K562 (cell line): ENCODE measurements at regions not wholly inside any gene's neighbourhood (a gene's known extent, or its start where the extent isn't known, plus 50 kb on each side); places are given as distances from the start of the nearest gene placed in this dataset.

Experiments
- CTCF ChIP-seq, 3 experiments: IDR thresholded peaks in 2 of 3; conservative IDR thresholded peaks in 1 of 3; 2 replicates each; pipeline ENCODE4 v1.5.1; 2011 to 2012; ENCODE audit warnings: low read length in 3 of 3, mild to moderate bottlenecking in 3 of 3, control low read depth in 2 of 3, improper control_type of control experiment in 1 of 3, inconsistent platforms in 1 of 3, low read depth in 1 of 3, mixed read lengths in 1 of 3, moderate library complexity in 1 of 3; ENCODE audit not compliant: insufficient read depth in 2 of 3
- EHMT2 ChIP-seq: fragments of 450-650 bp; IDR thresholded peaks from 2 replicates; pipeline ENCODE4 v1.6.1; 2018; ENCODE audit warnings: antibody characterized with exemption
- SIX5 ChIP-seq, 2 experiments: IDR thresholded peaks; 2 replicates each; pipeline ENCODE4 v1.6.1; 2011; ENCODE audit warnings: low read length in 2 of 2, borderline replicate concordance in 1 of 2, low read depth in 1 of 2, mild to moderate bottlenecking in 1 of 2, moderate library complexity in 1 of 2; ENCODE audit not compliant: insufficient read depth in 1 of 2

- no peak for TF ChIP-seq SIX5 (IDR thresholded peaks at IDR 0.05; ENCODE audit: borderline replicate concordance in 1 of 2, insufficient read depth in 1 of 2, low read depth in 1 of 2, low read length in 2 of 2)
- TF ChIP-seq CTCF (IDR thresholded peaks at IDR 0.05 in 2 of 3, conservative IDR thresholded peaks at IDR 0.05 in 1 of 3; ENCODE audit: insufficient read depth in 2 of 3, low read depth in 1 of 3, low read length in 3 of 3), result no peak
- no peak for TF ChIP-seq EHMT2
These were observed 1225.2 kb downstream of the NCAM2 start for GRCh38 chr21:22223385-22223784.
